ENCODE measurements at regions not wholly inside any gene's neighbourhood (a gene's known extent, or its start where the extent isn't known, plus 50 kb on each side); places are given as distances from the start of the nearest gene placed in this dataset.

DNA sequence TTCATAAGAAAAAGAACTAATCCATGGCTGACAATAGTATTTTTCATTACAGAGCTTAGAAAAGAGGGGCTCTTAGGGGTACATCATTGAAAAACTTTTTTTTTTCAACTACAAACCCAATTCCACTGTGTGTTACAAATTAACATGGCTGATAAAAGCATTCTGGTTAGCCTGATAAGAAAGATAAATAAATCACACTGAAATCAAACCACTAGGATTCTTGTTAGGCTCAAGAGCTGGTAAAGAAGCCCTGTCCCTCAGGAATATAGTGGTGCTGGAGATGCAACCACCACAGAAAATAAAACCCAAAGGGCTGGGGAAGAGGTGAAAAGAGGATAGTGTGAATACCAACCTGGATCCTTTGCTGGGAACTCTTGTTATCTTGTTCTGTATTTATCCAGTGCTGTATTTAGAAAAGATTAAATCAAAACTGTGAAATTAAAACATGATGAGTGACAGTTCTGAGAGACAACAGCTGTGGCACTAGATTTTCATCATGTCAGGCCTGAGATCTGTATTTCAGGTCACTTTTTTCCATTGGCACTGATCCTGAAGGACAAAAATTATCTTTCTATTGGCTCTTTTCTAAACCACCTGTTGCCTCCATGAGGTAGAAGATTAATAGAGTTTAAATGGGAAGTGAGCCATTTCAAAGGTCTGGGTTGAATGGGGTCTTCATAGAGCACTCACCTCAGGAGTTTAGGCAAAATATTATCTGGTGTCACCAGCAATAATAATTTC lies 118.6 kb downstream of the ARRDC3 start:
- TF ChIP-seq CTCF (IDR thresholded peaks at IDR 0.05) (no peak), POLR2A (IDR thresholded peaks at IDR 0.05) (no peak)
- H3K27ac ChIP-seq: no peak overlapping the region
- H3K4me3 ChIP-seq: no peak overlapping the region
- no peaks in the 10 kb centered on the region for H3K4me1 ChIP-seq
- no peaks in the 10 kb centered on the region for H3K9me3 ChIP-seq
- H3K36me3 ChIP-seq (ENCODE audit: low read depth, missing control alignments): no peaks in the 10 kb centered on the region
- intact Hi-C loops (cut with DNase I; ENCODE audit: low total_unique reads): no loop called here
- DNase-seq: no peak
- H3K27me3 ChIP-seq: no peaks in the 10 kb centered on the region

- Histone ChIP-seq H3K27me3 (no peaks in the 10 kb centered on the region), H3K27ac (no peak overlapping the region), H3K4me1 (no peaks in the 10 kb centered on the region), H3K9me3 (no peaks in the 10 kb centered on the region), H3K4me3 (no peak overlapping the region), H3K36me3 (ENCODE audit: low read depth, missing control alignments) (no peaks in the 10 kb centered on the region)
- DNase-seq: no peak
- WGBS, 2 donors: 87 to 90% methylated on average over 5 of the region's 5 CpGs
- intact Hi-C loops (cut with DNase I; ENCODE audit: low total_unique reads): no loop called here
- TF ChIP-seq CTCF (IDR thresholded peaks at IDR 0.05) (no peak), POLR2A (IDR thresholded peaks at IDR 0.05) (no peak)
These were observed 119.2 kb downstream of the ARRDC3 start for GRCh38 chr5:91263898-91264297.

DNA sequence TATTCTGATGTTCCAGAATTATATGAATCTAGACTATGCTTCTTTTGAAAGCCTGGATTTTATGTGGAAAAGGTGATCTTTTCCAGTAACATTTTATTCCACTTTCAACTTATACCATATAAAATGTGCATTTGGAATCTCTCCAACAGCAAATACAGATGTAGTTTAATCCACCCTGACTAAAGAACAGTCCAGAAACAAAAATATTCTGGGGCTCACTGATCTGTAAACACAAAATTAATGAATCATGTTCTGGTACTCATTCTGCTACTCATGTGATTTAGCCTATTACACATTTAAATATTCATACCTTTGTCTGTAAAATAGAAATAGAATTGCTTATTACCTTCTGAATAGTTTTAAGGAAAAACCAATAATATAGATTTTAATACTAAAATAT lies 125.8 kb downstream of the ARRDC3 start:
- no peak overlapping the region for H3K4me3 ChIP-seq
- no peaks in the 10 kb centered on the region for H3K9me3 ChIP-seq
- no peaks in the 10 kb centered on the region for H3K36me3 ChIP-seq (ENCODE audit: low read depth, missing control alignments)
- no peaks in the 10 kb centered on the region for H3K27me3 ChIP-seq
- intact Hi-C loops (cut with DNase I; ENCODE audit: low total_unique reads): no loop called here
- H3K4me1 ChIP-seq: no peaks in the 10 kb centered on the region
- TF ChIP-seq CTCF (IDR thresholded peaks at IDR 0.05) (no peak), POLR2A (IDR thresholded peaks at IDR 0.05) (no peak)
- no peak for DNase-seq
- H3K27ac ChIP-seq: no peak overlapping the region

DNA sequence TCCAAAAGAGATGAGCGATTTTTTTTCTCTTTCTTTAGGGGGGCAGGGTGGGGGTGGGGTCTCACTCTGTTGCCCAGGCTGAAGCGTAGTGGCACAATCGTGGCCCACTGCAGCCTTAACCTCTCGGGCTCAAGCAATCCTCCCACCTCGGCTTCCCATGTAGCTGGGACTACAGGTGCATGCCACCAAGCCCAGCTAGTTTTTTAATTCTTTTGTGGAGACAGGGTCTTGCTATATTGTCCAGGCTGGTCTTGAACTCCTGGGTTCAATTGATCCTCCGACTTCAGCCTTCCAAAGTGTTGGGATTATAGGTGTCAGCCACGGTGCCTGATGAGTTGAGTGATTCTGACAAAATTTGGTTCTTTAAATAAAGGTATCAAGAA lies 127.0 kb downstream of the ARRDC3 start:
- no peak overlapping the region for H3K4me3 ChIP-seq
- intact Hi-C loops (cut with DNase I; ENCODE audit: low total_unique reads): no loop called here
- no peaks in the 10 kb centered on the region for H3K4me1 ChIP-seq
- H3K27me3 ChIP-seq: no peaks in the 10 kb centered on the region
- no peaks in the 10 kb centered on the region for H3K36me3 ChIP-seq (ENCODE audit: low read depth, missing control alignments)
- no peak overlapping the region for H3K27ac ChIP-seq
- DNase-seq: no peak
- WGBS, 2 donors: 94 to 96% methylated on average over 7 of the region's 7 CpGs
- no peaks in the 10 kb centered on the region for H3K9me3 ChIP-seq
- TF ChIP-seq CTCF (IDR thresholded peaks at IDR 0.05) (no peak), POLR2A (IDR thresholded peaks at IDR 0.05) (no peak)

DNA sequence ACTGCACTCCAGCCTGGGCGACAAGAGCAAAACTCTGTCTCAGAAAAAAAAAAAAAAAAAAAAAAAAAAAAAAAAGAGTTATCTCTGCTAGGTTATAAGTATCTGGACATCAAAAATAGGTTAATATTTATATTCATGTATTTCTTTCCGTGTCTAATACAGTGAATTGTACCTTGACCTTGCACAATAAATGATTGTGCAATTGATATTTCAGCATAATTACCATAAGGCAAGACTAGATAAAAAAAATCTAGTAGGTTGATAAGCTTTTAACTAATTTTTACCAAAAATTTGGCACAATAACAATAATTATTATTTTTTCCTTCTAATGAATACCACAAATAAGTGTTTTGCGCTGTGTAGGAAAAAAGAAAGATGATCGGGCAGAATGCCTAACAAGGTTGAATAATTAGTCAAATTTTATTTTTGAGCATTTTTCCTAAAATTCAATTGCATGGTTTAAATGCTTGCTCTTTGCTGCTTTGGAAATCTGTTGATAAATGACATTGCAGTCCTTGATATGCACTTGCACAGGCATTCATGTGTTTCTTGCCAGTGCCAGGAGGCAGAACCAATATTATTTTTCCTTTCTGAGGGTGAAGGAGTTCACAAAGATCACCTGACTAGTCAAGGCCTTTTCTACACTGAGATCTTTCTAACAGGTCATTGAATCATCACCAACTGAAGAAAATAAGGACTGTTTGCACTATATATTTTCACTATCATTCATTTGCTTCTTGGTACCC lies 127.5 kb downstream of the ARRDC3 start:
- Histone ChIP-seq H3K27me3 (no peaks in the 10 kb centered on the region), H3K4me1 (no peaks in the 10 kb centered on the region), H3K27ac (no peak overlapping the region), H3K36me3 (ENCODE audit: low read depth, missing control alignments) (no peaks in the 10 kb centered on the region), H3K4me3 (no peak overlapping the region), H3K9me3 (no peaks in the 10 kb centered on the region)
- intact Hi-C loops (cut with DNase I; ENCODE audit: low total_unique reads): no loop called here
- WGBS, 2 donors: 86 to 92% methylated on average over 4 of the region's 4 CpGs
- TF ChIP-seq CTCF (IDR thresholded peaks at IDR 0.05): no peak
- TF ChIP-seq POLR2A (IDR thresholded peaks at IDR 0.05): no peak
- DNase-seq: no peak
